KMS-11 (cell line): ENCODE measurements at regions not wholly inside any gene's neighbourhood (a gene's known extent, or its start where the extent isn't known, plus 50 kb on each side); places are given as distances from the start of the nearest gene placed in this dataset.

Experiments used
- H2AFZ ChIP-seq: fragments of 200-600 bp; sonication (generic); 2 replicates; pipeline ENCODE4 v1.6.1; 2016; ENCODE audit warnings: antibody characterized with exemption, mixed run types, low read depth
- H3K27ac ChIP-seq: fragments of 200-600 bp; sonication (generic); 2 replicates; pipeline ENCODE4 v1.6.1; 2016; ENCODE audit warnings: mild to moderate bottlenecking, mixed run types
- H3K27me3 ChIP-seq: fragments of 200-600 bp; sonication (generic); 2 replicates; pipeline ENCODE4 v1.6.1; 2017; ENCODE audit warnings: mild to moderate bottlenecking, low read depth, mixed run types, moderate library complexity; ENCODE audit not compliant: insufficient read depth
- H3K36me3 ChIP-seq: fragments of 200-600 bp; sonication (generic); 2 replicates; pipeline ENCODE4 v1.6.1; 2017; ENCODE audit warnings: mild to moderate bottlenecking, mixed run types; ENCODE audit not compliant: insufficient read depth
- H3K4me1 ChIP-seq: fragments of 200-600 bp; sonication (generic); 2 replicates; pipeline ENCODE4 v1.6.1; 2016; ENCODE audit warnings: mild to moderate bottlenecking, low read depth, mixed run types; ENCODE audit not compliant: poor library complexity, severe bottlenecking
- H3K4me2 ChIP-seq: fragments of 200-600 bp; sonication (generic); 2 replicates; pipeline ENCODE4 v1.7.0; 2016; ENCODE audit warnings: mild to moderate bottlenecking, mixed run types
- H3K4me3 ChIP-seq: fragments of 200-600 bp; sonication (generic); IDR thresholded peaks from 2 replicates; pipeline ENCODE4 v1.6.1; 2017; ENCODE audit warnings: low read depth, low read length, mixed read lengths; ENCODE audit not compliant: insufficient read depth
- H3K79me2 ChIP-seq: fragments of 200-600 bp; sonication (generic); 2 replicates; pipeline ENCODE4 v1.6.1; 2016; ENCODE audit warnings: low read depth, mixed run types; ENCODE audit not compliant: insufficient read depth
- H3K9ac ChIP-seq: fragments of 200-600 bp; sonication (generic); 2 replicates; pipeline ENCODE4 v1.6.1; 2016; ENCODE audit warnings: mild to moderate bottlenecking, mixed run types
- H4K20me1 ChIP-seq: fragments of 200-600 bp; sonication (generic); 2 replicates; pipeline ENCODE4 v1.6.1; 2016; ENCODE audit warnings: mild to moderate bottlenecking, mixed run types; ENCODE audit not compliant: insufficient read depth
- CTCF ChIP-seq: fragments of 200-600 bp; sonication (generic); conservative IDR thresholded peaks from 2 replicates; pipeline ENCODE4 v1.6.1; 2017; ENCODE audit warnings: low read depth, mild to moderate bottlenecking, antibody characterized with exemption, low read length, moderate library complexity, mixed read lengths

GRCh38 chr2:172246649-172247048 is 143.9 kb upstream of the DLX2 start:
- Histone ChIP-seq H4K20me1 (no peaks in the 10 kb centered on the region), H3K36me3 (no peaks in the 10 kb centered on the region), H3K4me3 (no peak overlapping the region), H2AFZ (no peak overlapping the region), H3K4me1 (no peaks in the 10 kb centered on the region), H3K27ac (no peak overlapping the region), H3K27me3 (no peaks in the 10 kb centered on the region), H3K9ac (no peak overlapping the region), H3K4me2 (no peak overlapping the region), H3K79me2 (no peaks in the 10 kb centered on the region)
- no peak for TF ChIP-seq CTCF

GRCh38 chr2:172247203-172247602 is 144.5 kb upstream of the DLX2 start:
- H3K79me2 ChIP-seq, result no peaks in the 10 kb centered on the region
- no peaks in the 10 kb centered on the region for H3K27me3 ChIP-seq
- no peak overlapping the region for H2AFZ ChIP-seq
- no peak overlapping the region for H3K4me2 ChIP-seq
- H3K27ac ChIP-seq, result no peak overlapping the region
- H3K9ac ChIP-seq, result no peak overlapping the region
- H3K4me1 ChIP-seq, result no peaks in the 10 kb centered on the region
- no peaks in the 10 kb centered on the region for H3K36me3 ChIP-seq
- no peaks in the 10 kb centered on the region for H4K20me1 ChIP-seq
- no peak overlapping the region for H3K4me3 ChIP-seq
- TF ChIP-seq CTCF, result no peak

DNA sequence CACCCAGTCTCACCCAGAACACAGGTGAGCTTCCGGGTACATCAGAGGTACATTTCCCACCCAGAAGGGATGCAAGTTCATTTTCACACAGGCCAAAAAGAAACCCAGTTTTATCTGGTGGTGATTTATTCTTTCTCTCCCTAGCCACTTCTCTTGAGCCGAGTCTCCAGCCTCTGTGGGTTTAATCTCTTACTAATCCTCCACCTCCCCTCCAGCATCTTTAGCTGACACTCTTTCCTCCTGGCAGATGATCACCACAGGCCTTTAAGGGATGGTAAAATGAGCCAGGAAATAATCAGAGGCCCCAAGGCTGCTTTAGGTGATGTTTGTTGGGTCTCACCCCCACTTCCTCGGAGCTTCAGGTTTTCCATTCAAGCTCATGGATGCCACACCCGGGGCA is 145.7 kb upstream of the DLX2 start:
- H3K27me3 ChIP-seq, result no peaks in the 10 kb centered on the region
- no peaks in the 10 kb centered on the region for H3K79me2 ChIP-seq
- TF ChIP-seq CTCF, result no peak
- H4K20me1 ChIP-seq, result no peaks in the 10 kb centered on the region
- H2AFZ ChIP-seq, result no peak overlapping the region
- no peaks in the 10 kb centered on the region for H3K36me3 ChIP-seq
- H3K27ac ChIP-seq, result no peak overlapping the region
- no peak overlapping the region for H3K4me2 ChIP-seq
- no peak overlapping the region for H3K9ac ChIP-seq
- H3K4me1 ChIP-seq, result no peaks in the 10 kb centered on the region
- H3K4me3 ChIP-seq, result no peak overlapping the region

DNA sequence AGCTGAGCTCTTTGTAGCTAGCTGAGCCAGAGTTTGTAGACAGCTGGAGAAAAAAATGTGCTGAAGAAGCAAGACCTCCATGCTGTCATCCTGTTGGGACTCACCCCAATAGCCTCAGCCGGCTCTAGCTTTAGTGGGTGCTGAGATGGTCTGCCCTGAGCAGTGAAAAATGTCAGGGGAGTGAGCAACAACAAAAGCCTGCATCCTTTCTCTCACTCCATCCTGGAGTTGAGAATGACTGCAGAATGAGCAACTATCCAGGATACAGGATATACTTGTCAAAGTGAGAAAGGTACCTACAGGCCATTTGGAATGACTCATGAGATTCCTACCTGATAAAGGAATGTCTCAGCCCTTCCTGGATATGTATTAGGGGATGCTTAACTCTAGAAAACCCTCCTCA is 146.1 kb upstream of the DLX2 start:
- H3K79me2 ChIP-seq, result no peaks in the 10 kb centered on the region
- no peak for TF ChIP-seq CTCF
- H2AFZ ChIP-seq, result no peak overlapping the region
- H3K4me3 ChIP-seq, result no peak overlapping the region
- H3K36me3 ChIP-seq, result no peaks in the 10 kb centered on the region
- no peak overlapping the region for H3K9ac ChIP-seq
- H3K4me1 ChIP-seq, result no peaks in the 10 kb centered on the region
- H3K27ac ChIP-seq, result no peak overlapping the region
- H3K27me3 ChIP-seq, result no peaks in the 10 kb centered on the region
- H3K4me2 ChIP-seq, result no peak overlapping the region
- H4K20me1 ChIP-seq, result no peaks in the 10 kb centered on the region

GRCh38 chr2:172249334-172249733 is 146.6 kb upstream of the DLX2 start:
- Histone ChIP-seq H3K4me2 (no peak overlapping the region), H2AFZ (no peak overlapping the region), H3K4me3 (no peak overlapping the region), H3K79me2 (no peaks in the 10 kb centered on the region), H3K9ac (no peak overlapping the region), H3K4me1 (no peaks in the 10 kb centered on the region), H4K20me1 (no peaks in the 10 kb centered on the region), H3K27ac (no peak overlapping the region), H3K36me3 (no peaks in the 10 kb centered on the region), H3K27me3 (no peaks in the 10 kb centered on the region)
- TF ChIP-seq CTCF, result no peak
